ENCODE measurements at regions not wholly inside any gene's neighbourhood (a gene's known extent, or its start where the extent isn't known, plus 50 kb on each side); places are given as distances from the start of the nearest gene placed in this dataset.
"Not testable (repeated sequence)": the region's sequence is repeated elsewhere in the genome, so short reads cannot be mapped to it uniquely, and the experiment has no call there.

DNA sequence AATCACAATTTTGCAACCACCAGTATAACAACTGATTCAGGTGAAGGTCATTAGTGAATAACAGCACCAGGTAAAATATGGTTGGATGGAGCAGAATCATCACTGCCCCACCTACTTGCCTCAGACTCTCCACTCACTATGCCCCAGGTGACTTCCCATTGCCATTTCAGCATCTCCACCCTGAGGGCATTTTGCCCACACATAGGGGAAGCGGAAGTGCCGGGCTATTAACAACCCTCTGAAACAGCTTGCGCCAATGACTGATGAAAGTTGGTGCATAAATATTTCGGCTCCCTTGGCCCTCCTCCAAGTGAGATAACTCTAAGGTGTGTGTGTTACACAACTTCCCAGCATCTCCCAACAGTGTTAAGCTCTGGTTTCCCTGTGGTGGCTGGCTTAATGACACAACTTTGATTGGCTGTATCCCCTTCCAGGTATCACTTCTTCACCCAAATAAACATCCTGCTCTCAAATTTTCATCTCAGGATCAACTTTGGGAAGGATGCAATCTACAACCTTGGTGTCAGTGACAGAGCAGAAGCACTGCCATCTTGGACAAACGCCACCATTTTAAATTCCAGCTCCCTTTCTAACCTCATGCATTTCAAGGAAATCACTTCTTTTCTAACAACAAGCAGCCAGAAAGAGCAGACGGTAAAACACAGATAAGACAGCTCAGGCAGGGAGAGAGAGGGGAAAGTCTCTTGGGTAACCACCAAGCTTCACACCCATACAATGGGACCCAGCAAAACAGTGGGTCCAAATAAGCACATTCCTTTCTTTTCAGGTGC, 73.6 kb upstream of the PPP2R5C start:
- H3K9me3 ChIP-seq (replicated peaks), result no peaks in the 10 kb centered on the region
- no peak for DNase-seq
- H3K4me1 ChIP-seq, result no peaks in the 10 kb centered on the region
- no peak overlapping the region for H3K4me3 ChIP-seq
- intact Hi-C loops (cut with micrococcal nuclease), result no loop called here
- H3K36me3 ChIP-seq, result no peaks in the 10 kb centered on the region
- H3K27ac ChIP-seq (replicated peaks), result no peak overlapping the region
- peaks cover 57% of the 10 kb centered on the region for H3K27me3 ChIP-seq (ENCODE audit: low read depth)
- TF ChIP-seq, protein P1, sequence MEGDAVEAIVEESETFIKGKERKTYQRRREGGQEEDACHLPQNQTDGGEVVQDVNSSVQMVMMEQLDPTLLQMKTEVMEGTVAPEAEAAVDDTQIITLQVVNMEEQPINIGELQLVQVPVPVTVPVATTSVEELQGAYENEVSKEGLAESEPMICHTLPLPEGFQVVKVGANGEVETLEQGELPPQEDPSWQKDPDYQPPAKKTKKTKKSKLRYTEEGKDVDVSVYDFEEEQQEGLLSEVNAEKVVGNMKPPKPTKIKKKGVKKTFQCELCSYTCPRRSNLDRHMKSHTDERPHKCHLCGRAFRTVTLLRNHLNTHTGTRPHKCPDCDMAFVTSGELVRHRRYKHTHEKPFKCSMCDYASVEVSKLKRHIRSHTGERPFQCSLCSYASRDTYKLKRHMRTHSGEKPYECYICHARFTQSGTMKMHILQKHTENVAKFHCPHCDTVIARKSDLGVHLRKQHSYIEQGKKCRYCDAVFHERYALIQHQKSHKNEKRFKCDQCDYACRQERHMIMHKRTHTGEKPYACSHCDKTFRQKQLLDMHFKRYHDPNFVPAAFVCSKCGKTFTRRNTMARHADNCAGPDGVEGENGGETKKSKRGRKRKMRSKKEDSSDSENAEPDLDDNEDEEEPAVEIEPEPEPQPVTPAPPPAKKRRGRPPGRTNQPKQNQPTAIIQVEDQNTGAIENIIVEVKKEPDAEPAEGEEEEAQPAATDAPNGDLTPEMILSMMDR (IDR thresholded peaks at IDR 0.05; ENCODE audit: borderline replicate concordance), result no peak

DNA sequence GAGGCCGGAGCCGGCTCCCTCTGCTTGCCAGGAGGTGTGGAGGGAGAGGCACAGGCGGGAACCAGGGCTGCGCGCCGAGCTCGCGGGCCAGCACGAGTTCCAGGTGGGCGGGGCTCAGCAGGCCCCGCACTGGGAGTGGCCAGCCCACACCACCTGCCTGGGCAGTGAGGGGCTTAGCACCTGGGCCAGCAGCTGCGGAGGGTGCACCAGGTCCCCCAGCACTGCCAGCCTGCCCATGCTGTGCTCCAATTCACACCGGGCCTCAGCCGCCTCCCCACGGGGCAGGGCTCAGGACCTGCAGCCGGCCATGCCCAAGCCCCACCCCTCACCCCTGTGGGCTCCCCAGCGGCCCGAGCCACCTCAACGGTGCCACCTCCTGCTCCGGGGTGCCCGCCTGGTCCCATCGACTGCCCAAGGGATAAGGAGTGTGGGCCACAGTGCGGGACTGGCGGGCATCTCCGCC, 72.4 kb upstream of the PPP2R5C start:
- no peak for DNase-seq
- intact Hi-C loops (cut with micrococcal nuclease), result no loop called here
- Histone ChIP-seq H3K36me3 (no peaks in the 10 kb centered on the region), H3K9me3 (replicated peaks) (no peaks in the 10 kb centered on the region), H3K4me3 (no peak overlapping the region), H3K27me3 (ENCODE audit: low read depth) (peaks cover 50% of the 10 kb centered on the region), H3K27ac (replicated peaks) (no peak overlapping the region), H3K4me1 (no peaks in the 10 kb centered on the region)
- TF ChIP-seq, protein P1 (IDR thresholded peaks at IDR 0.05; ENCODE audit: borderline replicate concordance), result no peak

DNA sequence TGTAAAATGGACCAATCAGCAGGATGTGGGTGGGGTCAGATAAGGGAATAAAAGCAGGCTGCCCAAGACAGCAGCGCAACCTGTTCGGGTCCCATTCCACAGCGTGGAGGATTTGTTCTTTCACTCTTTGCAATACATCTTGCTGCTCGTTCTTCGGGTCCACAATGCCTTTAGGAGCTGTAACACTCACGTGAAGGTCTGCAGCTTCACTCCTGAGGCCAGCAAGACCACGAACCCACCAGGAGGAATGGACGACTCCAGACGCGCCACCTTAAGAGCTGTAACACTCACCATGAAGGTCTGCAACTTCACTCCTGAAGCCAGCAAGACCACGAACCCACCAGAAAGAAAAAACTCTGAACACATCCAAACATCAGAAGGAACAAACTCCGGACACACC, 71.5 kb upstream of the PPP2R5C start:
- intact Hi-C loops (cut with micrococcal nuclease), result not testable (repeated sequence)

DNA sequence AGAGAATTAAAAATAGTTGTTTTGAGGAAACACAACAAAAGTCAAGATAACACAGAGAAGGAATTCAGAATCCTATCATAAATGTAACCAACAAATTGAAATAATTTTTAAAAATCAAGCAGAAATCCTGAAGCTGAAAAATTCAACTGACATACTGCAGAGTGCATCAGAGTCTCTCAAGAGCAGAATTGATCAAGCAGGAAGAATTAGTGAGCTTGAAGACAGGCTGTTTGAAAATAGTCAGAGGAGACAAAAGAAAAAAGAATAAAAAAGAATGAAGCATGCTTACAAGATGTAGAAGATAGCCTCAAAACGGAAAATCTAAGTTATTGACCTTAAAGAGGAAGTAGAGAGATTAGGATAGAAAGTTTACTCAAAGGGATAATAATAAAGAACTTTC, 65.8 kb upstream of the PPP2R5C start:
- TF ChIP-seq, protein P1 (IDR thresholded peaks at IDR 0.05; ENCODE audit: borderline replicate concordance), result no peak
- DNase-seq, result no peak
- Histone ChIP-seq H3K36me3 (no peaks in the 10 kb centered on the region), H3K27ac (replicated peaks) (no peak overlapping the region), H3K27me3 (ENCODE audit: low read depth) (peaks cover 7% of the 10 kb centered on the region), H3K4me3 (no peak overlapping the region), H3K4me1 (no peaks in the 10 kb centered on the region), H3K9me3 (replicated peaks) (peaks cover 22% of the 10 kb centered on the region)
- intact Hi-C loops (cut with micrococcal nuclease), result no loop called here

More for the DNA sequence above, 71.5 kb upstream of the PPP2R5C start:
- DNase-seq; H3K4me1 ChIP-seq; H3K36me3 ChIP-seq; H3K4me3 ChIP-seq; H3K9me3 ChIP-seq (replicated peaks); H3K27ac ChIP-seq (replicated peaks): not testable (repeated sequence)
- peaks cover 42% of the 10 kb centered on the region for H3K27me3 ChIP-seq (ENCODE audit: low read depth)

DNA sequence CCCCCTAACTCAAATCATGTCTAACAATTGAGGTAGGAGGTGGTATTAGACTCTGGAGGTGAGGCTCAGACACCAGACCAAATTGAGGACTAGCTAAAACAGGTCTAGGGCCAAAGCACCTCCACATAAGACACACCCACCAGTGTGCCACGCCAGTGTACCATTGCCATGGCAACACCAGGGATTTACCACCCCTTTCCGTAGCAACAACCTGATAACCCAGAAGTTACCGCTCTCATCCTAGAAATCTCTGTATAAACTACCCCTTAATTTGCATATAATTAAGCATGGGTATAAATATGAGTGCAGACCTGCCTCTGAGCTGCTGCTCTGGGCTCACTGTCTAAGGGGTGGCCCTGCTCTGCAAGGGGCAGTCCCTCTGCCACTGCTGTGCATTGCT, 57.4 kb upstream of the PPP2R5C start:
- Histone ChIP-seq H3K27ac (replicated peaks) (no peak overlapping the region), H3K36me3 (no peaks in the 10 kb centered on the region), H3K27me3 (ENCODE audit: low read depth) (peaks cover 5% of the 10 kb centered on the region), H3K9me3 (replicated peaks) (no peaks in the 10 kb centered on the region), H3K4me1 (peaks cover 27% of the 10 kb centered on the region), H3K4me3 (no peak overlapping the region)
- TF ChIP-seq, protein P1 (IDR thresholded peaks at IDR 0.05; ENCODE audit: borderline replicate concordance), result no peak
- intact Hi-C loops (cut with micrococcal nuclease), result no loop called here
- DNase-seq, result no peak

DNA sequence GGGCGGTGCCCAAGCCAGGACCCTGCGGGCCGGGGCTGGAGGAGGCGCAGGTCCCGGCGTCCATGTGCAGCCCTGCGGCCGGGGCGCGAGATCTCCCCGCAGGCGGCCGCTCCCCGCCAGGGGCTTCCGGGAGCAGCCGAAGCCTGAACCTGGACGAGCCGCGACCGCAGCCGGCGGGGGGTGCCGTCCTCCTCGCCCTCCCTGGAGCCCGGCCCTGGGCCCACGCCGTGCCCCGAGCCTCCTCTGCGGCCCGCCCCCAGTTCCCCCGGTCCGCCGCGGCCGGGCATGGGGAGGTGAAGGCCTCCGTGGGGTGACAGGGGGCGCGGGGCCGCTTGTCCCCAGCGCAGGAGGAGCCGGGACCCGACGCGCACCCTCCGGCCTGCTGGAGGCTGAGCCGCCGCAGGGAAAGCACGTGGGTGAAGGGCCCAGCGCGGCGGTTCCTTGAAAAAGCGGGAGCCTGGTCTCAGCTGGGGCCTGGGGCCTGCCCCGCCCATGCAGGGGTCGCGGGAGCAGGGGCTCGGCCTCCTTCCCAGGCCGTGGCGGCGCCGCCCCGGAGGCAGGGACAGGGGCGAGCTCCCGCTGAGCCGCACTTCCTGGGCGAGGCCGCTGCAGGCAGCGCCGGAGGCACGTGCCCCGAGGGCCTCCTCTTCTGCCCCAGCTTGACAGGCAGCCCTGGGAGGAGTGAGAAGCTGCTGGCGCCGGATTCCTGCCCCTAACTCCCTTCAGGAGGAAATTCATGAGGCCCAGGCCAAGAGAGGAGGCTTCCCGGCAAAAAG, 55.6 kb upstream of the PPP2R5C start:
- no peaks in the 10 kb centered on the region for H3K9me3 ChIP-seq (replicated peaks)
- H3K27me3 ChIP-seq (ENCODE audit: low read depth), result peaks cover 5% of the 10 kb centered on the region
- intact Hi-C loops (cut with micrococcal nuclease), result no loop called here
- H3K4me3 ChIP-seq, result peak overlapping the region; percentile 64
- TF ChIP-seq, protein P1 (IDR thresholded peaks at IDR 0.05; ENCODE audit: borderline replicate concordance), result peak; percentile 10
- H3K4me1 ChIP-seq, result peaks cover 27% of the 10 kb centered on the region
- peak; percentile 73 for DNase-seq
- no peaks in the 10 kb centered on the region for H3K36me3 ChIP-seq
- H3K27ac ChIP-seq (replicated peaks), result peak overlapping the region; percentile 85

Data from left ventricle myocardium inferior (tissue), 1 donor.